MM.1S (cell line): ENCODE measurements at regions not wholly inside any gene's neighbourhood (a gene's known extent, or its start where the extent isn't known, plus 50 kb on each side); places are given as distances from the start of the nearest gene placed in this dataset.

Source experiments
- CTCF ChIP-seq: fragments of 300-600 bp; sonication (generic); IDR thresholded peaks from 2 replicates; pipeline ENCODE4 v1.5.1; 2016; ENCODE audit warnings: antibody characterized with exemption, low read length, mixed read lengths
- EZH2phosphoT487 ChIP-seq: fragments of 300-600 bp; sonication (generic); IDR thresholded peaks from 2 replicates; pipeline ENCODE4 v1.6.1; 2018; ENCODE audit warnings: antibody characterized with exemption, low read length

- TF ChIP-seq CTCF (no peak), EZH2phosphoT487 (no peak)
These were observed 2233.8 kb downstream of the MAT2B start for GRCh38 chr5:165739079-165739741.
